Medulla oblongata (tissue), 1 donor: ENCODE measurements at regions not wholly inside any gene's neighbourhood (a gene's known extent, or its start where the extent isn't known, plus 50 kb on each side); places are given as distances from the start of the nearest gene placed in this dataset.
A peak's percentile ranks its signal among the peaks of the same experiment; 100 is the strongest.
"Not testable (repeated sequence)": the region's sequence is repeated elsewhere in the genome, so short reads cannot be mapped to it uniquely, and the experiment has no call there.

ENCODE experiments used
- DNase-seq: peaks from one replicate; pipeline ENCODE4 v3.0.0-alpha.2; 2015; ENCODE audit errors: extremely low spot score

- no peak for DNase-seq
Observed at GRCh38 chr15:91611561-91612323, 241.8 kb upstream of the SLCO3A1 start.

- no peak for DNase-seq
Observed at GRCh38 chr15:91620229-91620628, 233.3 kb upstream of the SLCO3A1 start.

GRCh38 chr15:91622235-91622634 is 231.3 kb upstream of the SLCO3A1 start:
- DNase-seq: no peak

GRCh38 chr15:91622711-91623342 is 230.7 kb upstream of the SLCO3A1 start:
- DNase-seq: no peak

- no peak for DNase-seq
Observed at GRCh38 chr15:91624353-91624968, 229.0 kb upstream of the SLCO3A1 start.

- DNase-seq: no peak
Observed at GRCh38 chr15:91625506-91625905, 228.0 kb upstream of the SLCO3A1 start.

GRCh38 chr15:91627473-91628278 is 225.8 kb upstream of the SLCO3A1 start:
- peak; percentile 49 for DNase-seq

GRCh38 chr15:91630090-91630489 is 223.4 kb upstream of the SLCO3A1 start:
- no peak for DNase-seq

GRCh38 chr15:91632176-91632575 is 221.3 kb upstream of the SLCO3A1 start:
- no peak for DNase-seq

- no peak for DNase-seq
Observed at GRCh38 chr15:91632981-91633380, 220.5 kb upstream of the SLCO3A1 start.

- DNase-seq: no peak
Observed at GRCh38 chr15:91634179-91634578, 219.3 kb upstream of the SLCO3A1 start.

GRCh38 chr15:91635080-91635479 is 218.4 kb upstream of the SLCO3A1 start:
- no peak for DNase-seq

GRCh38 chr15:91635641-91636040 is 217.9 kb upstream of the SLCO3A1 start:
- DNase-seq: no peak

GRCh38 chr15:91649016-91649415 is 204.5 kb upstream of the SLCO3A1 start:
- no peak for DNase-seq

GRCh38 chr15:91649831-91650321 is 203.6 kb upstream of the SLCO3A1 start:
- no peak for DNase-seq

- DNase-seq: no peak
Observed at GRCh38 chr15:91651251-91651650, 202.3 kb upstream of the SLCO3A1 start.

- no peak for DNase-seq
Observed at GRCh38 chr15:91652610-91653207, 200.8 kb upstream of the SLCO3A1 start.

- DNase-seq: not testable (repeated sequence)
Observed at GRCh38 chr15:91655563-91656290, 197.8 kb upstream of the SLCO3A1 start.

- DNase-seq: no peak
Observed at GRCh38 chr15:91660174-91660649, 193.3 kb upstream of the SLCO3A1 start.

- peak; percentile 30 for DNase-seq
Observed at GRCh38 chr15:91664224-91664836, 189.2 kb upstream of the SLCO3A1 start.
